ENCODE measurements at regions not wholly inside any gene's neighbourhood (a gene's known extent, or its start where the extent isn't known, plus 50 kb on each side); places are given as distances from the start of the nearest gene placed in this dataset.
"Not testable (repeated sequence)": the region's sequence is repeated elsewhere in the genome, so short reads cannot be mapped to it uniquely, and the experiment has no call there.

DNA sequence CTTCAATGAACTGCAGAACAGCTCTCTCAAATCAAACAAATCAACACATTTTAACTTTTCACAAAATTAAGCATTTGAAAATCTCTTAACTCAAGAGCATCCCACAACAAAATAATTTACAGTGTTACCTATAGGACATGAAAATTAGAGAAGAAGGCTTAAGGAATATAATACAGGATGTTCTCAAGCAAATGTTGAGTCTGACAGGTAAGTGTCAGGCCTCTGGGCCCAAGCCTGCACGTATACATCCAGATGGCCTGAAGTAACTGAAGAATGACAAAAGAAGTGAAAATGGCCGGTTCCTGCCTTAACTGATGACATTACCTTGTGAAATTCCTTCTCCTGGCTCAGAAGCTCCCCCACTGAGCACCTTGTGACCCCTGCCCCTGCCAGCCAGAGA lies 160.6 kb upstream of the NANOGP8 start:
- TF ChIP-seq, protein P1, sequence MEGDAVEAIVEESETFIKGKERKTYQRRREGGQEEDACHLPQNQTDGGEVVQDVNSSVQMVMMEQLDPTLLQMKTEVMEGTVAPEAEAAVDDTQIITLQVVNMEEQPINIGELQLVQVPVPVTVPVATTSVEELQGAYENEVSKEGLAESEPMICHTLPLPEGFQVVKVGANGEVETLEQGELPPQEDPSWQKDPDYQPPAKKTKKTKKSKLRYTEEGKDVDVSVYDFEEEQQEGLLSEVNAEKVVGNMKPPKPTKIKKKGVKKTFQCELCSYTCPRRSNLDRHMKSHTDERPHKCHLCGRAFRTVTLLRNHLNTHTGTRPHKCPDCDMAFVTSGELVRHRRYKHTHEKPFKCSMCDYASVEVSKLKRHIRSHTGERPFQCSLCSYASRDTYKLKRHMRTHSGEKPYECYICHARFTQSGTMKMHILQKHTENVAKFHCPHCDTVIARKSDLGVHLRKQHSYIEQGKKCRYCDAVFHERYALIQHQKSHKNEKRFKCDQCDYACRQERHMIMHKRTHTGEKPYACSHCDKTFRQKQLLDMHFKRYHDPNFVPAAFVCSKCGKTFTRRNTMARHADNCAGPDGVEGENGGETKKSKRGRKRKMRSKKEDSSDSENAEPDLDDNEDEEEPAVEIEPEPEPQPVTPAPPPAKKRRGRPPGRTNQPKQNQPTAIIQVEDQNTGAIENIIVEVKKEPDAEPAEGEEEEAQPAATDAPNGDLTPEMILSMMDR (IDR thresholded peaks at IDR 0.05), result not testable (repeated sequence)
- TF ChIP-seq SMC3 (IDR thresholded peaks at IDR 0.05); CHD2 (IDR thresholded peaks at IDR 0.05; ENCODE audit: low read length, partially characterized antibody); ZNF302 (CRISPR knock-in tag; IDR thresholded peaks at IDR 0.05); RFX5 (IDR thresholded peaks at IDR 0.05); MYC (IDR thresholded peaks at IDR 0.05; ENCODE audit: borderline replicate concordance, low read length): not testable (repeated sequence)
- TF ChIP-seq, protein P2, sequence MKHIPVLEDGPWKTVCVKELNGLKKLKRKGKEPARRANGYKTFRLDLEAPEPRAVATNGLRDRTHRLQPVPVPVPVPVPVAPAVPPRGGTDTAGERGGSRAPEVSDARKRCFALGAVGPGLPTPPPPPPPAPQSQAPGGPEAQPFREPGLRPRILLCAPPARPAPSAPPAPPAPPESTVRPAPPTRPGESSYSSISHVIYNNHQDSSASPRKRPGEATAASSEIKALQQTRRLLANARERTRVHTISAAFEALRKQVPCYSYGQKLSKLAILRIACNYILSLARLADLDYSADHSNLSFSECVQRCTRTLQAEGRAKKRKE (CRISPR knock-in tag; IDR thresholded peaks at IDR 0.05; ENCODE audit: low read depth), result not testable (repeated sequence)
- TF ChIP-seq, protein P3, sequence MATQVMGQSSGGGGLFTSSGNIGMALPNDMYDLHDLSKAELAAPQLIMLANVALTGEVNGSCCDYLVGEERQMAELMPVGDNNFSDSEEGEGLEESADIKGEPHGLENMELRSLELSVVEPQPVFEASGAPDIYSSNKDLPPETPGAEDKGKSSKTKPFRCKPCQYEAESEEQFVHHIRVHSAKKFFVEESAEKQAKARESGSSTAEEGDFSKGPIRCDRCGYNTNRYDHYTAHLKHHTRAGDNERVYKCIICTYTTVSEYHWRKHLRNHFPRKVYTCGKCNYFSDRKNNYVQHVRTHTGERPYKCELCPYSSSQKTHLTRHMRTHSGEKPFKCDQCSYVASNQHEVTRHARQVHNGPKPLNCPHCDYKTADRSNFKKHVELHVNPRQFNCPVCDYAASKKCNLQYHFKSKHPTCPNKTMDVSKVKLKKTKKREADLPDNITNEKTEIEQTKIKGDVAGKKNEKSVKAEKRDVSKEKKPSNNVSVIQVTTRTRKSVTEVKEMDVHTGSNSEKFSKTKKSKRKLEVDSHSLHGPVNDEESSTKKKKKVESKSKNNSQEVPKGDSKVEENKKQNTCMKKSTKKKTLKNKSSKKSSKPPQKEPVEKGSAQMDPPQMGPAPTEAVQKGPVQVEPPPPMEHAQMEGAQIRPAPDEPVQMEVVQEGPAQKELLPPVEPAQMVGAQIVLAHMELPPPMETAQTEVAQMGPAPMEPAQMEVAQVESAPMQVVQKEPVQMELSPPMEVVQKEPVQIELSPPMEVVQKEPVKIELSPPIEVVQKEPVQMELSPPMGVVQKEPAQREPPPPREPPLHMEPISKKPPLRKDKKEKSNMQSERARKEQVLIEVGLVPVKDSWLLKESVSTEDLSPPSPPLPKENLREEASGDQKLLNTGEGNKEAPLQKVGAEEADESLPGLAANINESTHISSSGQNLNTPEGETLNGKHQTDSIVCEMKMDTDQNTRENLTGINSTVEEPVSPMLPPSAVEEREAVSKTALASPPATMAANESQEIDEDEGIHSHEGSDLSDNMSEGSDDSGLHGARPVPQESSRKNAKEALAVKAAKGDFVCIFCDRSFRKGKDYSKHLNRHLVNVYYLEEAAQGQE (IDR thresholded peaks at IDR 0.05), result not testable (repeated sequence)
